Heart left ventricle (tissue), 16 donors: ENCODE measurements at regions not wholly inside any gene's neighbourhood (a gene's known extent, or its start where the extent isn't known, plus 50 kb on each side); places are given as distances from the start of the nearest gene placed in this dataset.

Experiments used
- ATAC-seq, 4 donors: fragments of 200-7000 bp; cut with Tn5 transposase; one replicate each; pipeline ENCODE4 v1.9.1; 2020 to 2022; ENCODE audit warnings: moderate library complexity in 4 of 4, mild to moderate bottlenecking in 3 of 4, moderate number of reproducible peaks in 1 of 4
- DNase-seq, 5 donors: peaks; one replicate each; pipeline ENCODE4 v3.0.0-alpha.2; 2020
- H3K27ac ChIP-seq, 12 donors: fragments of 200-600 bp; sonication (generic) in 4 of 12; one replicate each; pipeline versions ENCODE4 v1.5.0 to v1.8.0; 2016 to 2022; ENCODE audit warnings: mild to moderate bottlenecking in 2 of 12
- H3K27me3 ChIP-seq, 9 donors: fragments of 200-600 bp; sonication (generic) in 2 of 9; one replicate each; pipeline versions ENCODE4 v1.5.1 to v1.8.0; 2016 to 2022; ENCODE audit warnings: mild to moderate bottlenecking in 3 of 9
- H3K36me3 ChIP-seq, 9 donors: fragments of 200-600 bp; sonication (generic) in 2 of 9; one replicate each; pipeline versions ENCODE4 v1.5.0 to v1.8.0; 2018 to 2022; ENCODE audit warnings: mild to moderate bottlenecking in 2 of 9
- H3K4me1 ChIP-seq, 12 donors: fragments of 200-600 bp; sonication (generic) in 4 of 12; one replicate each; pipeline versions ENCODE4 v1.5.0 to v1.8.0; 2016 to 2022; ENCODE audit warnings: mild to moderate bottlenecking in 3 of 12
- H3K4me3 ChIP-seq, 12 donors: fragments of 200-600 bp; sonication (generic) in 4 of 12; one replicate each; pipeline versions ENCODE4 v1.5.0 to v1.8.0; 2017 to 2022; ENCODE audit warnings: mild to moderate bottlenecking in 9 of 12, moderate library complexity in 4 of 12
- H3K9me3 ChIP-seq, 12 donors: fragments of 200-600 bp; sonication (generic) in 4 of 12; one replicate each; pipeline versions ENCODE4 v1.5.0 to v1.8.0; 2016 to 2022; ENCODE audit warnings: mild to moderate bottlenecking in 1 of 12
- POLR2A ChIP-seq, 2 donors: fragments of 450-650 bp; IDR thresholded peaks; one replicate each; pipeline ENCODE4 v1.6.1; 2017; ENCODE audit warnings: antibody characterized with exemption in 2 of 2, mild to moderate bottlenecking in 2 of 2, moderate library complexity in 2 of 2
- WGBS, 4 donors: extraction: QIAGEN DNeasy Blood & Tissue Kit in 2 of 4; methylation state at CpG; one replicate each; pipeline versions ENCODE4 v1.1.5 to v1.1.7; 2013 to 2018; 5-methylcytosine and 5-hydroxymethylcytosine counted together
- intact Hi-C, 10 donors: fragments of 100-400 bp; cut with DNase I; formaldehyde crosslinking; loops; one replicate each; pipeline versions ENCODE4 v1.11.1 to v1.14.2; 2022
- TF ChIP-seq, protein P1 (sequence below), 12 donors: fragments of 200-600 bp; sonication (generic) in 4 of 12; IDR thresholded peaks; one replicate each; pipeline versions ENCODE4 v1.5.0 to v1.8.0; 2018 to 2022; ENCODE audit warnings: antibody characterized with exemption in 12 of 12, mild to moderate bottlenecking in 5 of 12
- donor health status: ischemic (EF 13 %, LVEDD 7.1; RV severe dilation, severe dysfunction).
- donor health status: healthy with polysubstance abuse.
- donor health status: DM: no; HTN: yes; CAD: no.
- donor health status: DM: no; HTN: no; CAD: no.
- donor health status: ischemic (EF 25% LVEDD 6.9; RV normal size, moderate dysfunction).
- donor health status: ischemic (EF 25% LVEDD 5.7; RV mildly dilated, moderate dysfunction).
- donor health status: healthy.
- donor health status: DM: yes; HTN: yes; CAD: no.
- donor health status: ischemic (EF 35%, LVEDD 5.7; RV mildly dilated, moderate dysfunction).
- donor health status: nonischemic (EF 11% LVEDD 7.7; RV severe dilation, severe dysfunction).
- donor health status: DM: yes; HTN: yes; CAD: no.
- donor health status: PGD.
- donor health status: ischemic (EF 29% LVEDD 5.4; RV normal size, mild dysfunction).
- donor health status: nonischemic (EF 23%, LVEDD 6.1; RV moderate dilation, normal function).

DNA sequence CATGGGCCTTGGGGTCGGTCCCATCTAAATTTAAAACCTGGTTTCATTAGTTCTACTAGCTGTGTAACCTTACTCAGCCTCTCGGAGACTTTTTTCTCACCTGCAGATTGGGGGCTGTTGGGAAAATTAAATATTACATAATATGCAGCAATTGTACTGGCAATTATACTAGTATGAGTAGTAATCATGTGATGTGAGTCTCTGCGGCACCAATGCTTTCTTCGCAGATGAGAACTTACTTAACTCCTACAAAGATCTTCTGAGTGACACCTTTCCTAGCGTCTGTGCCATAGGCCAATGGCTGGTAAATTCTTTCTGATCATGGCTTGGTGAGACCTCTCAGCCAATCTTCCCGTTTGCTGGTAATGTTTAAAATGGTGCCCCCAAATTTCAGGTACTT lies 391.3 kb downstream of the NXPE2 start:
- DNase-seq (no peak), ATAC-seq (no peak)
- no peak overlapping the region for H3K27ac ChIP-seq
- H3K27me3 ChIP-seq: peaks cover 0 to 4% (median 0%) of the 10 kb centered on the region in 9 donors
- peaks cover 0 to 13% (median 0%) of the 10 kb centered on the region in 12 donors for H3K9me3 ChIP-seq
- H3K36me3 ChIP-seq: no peaks in the 10 kb centered on the region
- no peak for TF ChIP-seq POLR2A (IDR thresholded peaks at IDR 0.05)
- TF ChIP-seq, protein P1, sequence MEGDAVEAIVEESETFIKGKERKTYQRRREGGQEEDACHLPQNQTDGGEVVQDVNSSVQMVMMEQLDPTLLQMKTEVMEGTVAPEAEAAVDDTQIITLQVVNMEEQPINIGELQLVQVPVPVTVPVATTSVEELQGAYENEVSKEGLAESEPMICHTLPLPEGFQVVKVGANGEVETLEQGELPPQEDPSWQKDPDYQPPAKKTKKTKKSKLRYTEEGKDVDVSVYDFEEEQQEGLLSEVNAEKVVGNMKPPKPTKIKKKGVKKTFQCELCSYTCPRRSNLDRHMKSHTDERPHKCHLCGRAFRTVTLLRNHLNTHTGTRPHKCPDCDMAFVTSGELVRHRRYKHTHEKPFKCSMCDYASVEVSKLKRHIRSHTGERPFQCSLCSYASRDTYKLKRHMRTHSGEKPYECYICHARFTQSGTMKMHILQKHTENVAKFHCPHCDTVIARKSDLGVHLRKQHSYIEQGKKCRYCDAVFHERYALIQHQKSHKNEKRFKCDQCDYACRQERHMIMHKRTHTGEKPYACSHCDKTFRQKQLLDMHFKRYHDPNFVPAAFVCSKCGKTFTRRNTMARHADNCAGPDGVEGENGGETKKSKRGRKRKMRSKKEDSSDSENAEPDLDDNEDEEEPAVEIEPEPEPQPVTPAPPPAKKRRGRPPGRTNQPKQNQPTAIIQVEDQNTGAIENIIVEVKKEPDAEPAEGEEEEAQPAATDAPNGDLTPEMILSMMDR (IDR thresholded peaks at IDR 0.05): no peak
- H3K4me1 ChIP-seq: no peaks in the 10 kb centered on the region
- no peak overlapping the region for H3K4me3 ChIP-seq
- intact Hi-C loops: no loop called here
- WGBS, 4 donors: 88 to 91% (median 89%) methylated on average over 6 of the region's 6 CpGs

DNA sequence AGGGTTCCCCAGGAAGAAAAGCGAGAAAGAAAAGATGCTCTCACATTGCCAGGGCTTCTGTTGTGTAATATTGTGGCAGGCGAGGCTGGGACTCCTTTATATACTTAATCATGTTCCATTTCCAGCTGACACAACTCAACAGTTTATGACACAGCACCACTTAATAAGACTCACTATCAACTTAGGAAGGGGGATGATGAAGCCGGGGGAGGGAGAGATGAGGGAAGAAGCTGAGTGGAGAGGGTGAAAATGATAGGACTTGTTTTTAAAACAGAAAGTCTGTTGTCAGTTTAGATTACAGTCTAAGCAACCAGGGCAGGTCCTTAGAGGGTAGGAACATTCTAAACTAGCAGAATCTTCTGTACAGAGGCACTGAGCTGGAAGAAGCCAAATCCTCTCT lies 397.0 kb downstream of the NXPE2 start:
- H3K27ac ChIP-seq: no peak overlapping the region
- DNase-seq (no peak), ATAC-seq (peak in 2 of 4 donors; percentile 45 to 51)
- no peaks in the 10 kb centered on the region for H3K36me3 ChIP-seq
- intact Hi-C loops: no loop called here
- H3K9me3 ChIP-seq: no peaks in the 10 kb centered on the region
- H3K4me1 ChIP-seq: no peaks in the 10 kb centered on the region
- TF ChIP-seq, protein P1 (IDR thresholded peaks at IDR 0.05): no peak
- TF ChIP-seq POLR2A (IDR thresholded peaks at IDR 0.05): no peak
- H3K4me3 ChIP-seq: no peak overlapping the region
- peaks cover 0 to 5% (median 0%) of the 10 kb centered on the region in 9 donors for H3K27me3 ChIP-seq
- 38 to 59% (median 53%) methylated on average over 3 of the region's 3 CpGs for WGBS, 4 donors

DNA sequence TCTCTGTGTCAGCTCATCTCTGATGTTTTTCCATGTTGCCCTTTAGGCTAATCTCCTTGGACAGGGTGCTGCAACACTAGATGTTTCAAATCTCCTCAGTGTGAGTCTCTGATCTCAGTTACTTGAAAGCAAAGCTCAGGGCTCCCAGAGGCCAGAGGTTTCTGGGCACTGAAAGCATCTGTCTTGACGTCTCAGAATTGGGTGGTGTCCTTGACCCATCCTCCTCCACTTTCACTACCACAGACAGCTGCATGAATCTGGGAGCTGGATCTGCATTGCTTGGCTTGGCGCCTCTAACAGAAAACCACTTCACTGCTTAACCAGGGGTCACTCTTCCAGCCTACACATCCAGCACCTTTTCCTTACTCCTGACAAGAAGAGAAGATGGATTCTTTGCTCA lies 399.4 kb downstream of the NXPE2 start:
- H3K27me3 ChIP-seq: peaks cover 0 to 5% (median 0%) of the 10 kb centered on the region in 9 donors
- no peaks in the 10 kb centered on the region for H3K4me1 ChIP-seq
- DNase-seq (no peak), ATAC-seq (no peak)
- H3K27ac ChIP-seq: no peak overlapping the region
- no peaks in the 10 kb centered on the region for H3K36me3 ChIP-seq
- intact Hi-C loops: no loop called here
- no peaks in the 10 kb centered on the region for H3K9me3 ChIP-seq
- H3K4me3 ChIP-seq: no peak overlapping the region
- no peak for TF ChIP-seq POLR2A (IDR thresholded peaks at IDR 0.05)
- TF ChIP-seq, protein P1 (IDR thresholded peaks at IDR 0.05): no peak
- 52 to 68% (median 60%) methylated on average over 2 of the region's 2 CpGs for WGBS, 4 donors

DNA sequence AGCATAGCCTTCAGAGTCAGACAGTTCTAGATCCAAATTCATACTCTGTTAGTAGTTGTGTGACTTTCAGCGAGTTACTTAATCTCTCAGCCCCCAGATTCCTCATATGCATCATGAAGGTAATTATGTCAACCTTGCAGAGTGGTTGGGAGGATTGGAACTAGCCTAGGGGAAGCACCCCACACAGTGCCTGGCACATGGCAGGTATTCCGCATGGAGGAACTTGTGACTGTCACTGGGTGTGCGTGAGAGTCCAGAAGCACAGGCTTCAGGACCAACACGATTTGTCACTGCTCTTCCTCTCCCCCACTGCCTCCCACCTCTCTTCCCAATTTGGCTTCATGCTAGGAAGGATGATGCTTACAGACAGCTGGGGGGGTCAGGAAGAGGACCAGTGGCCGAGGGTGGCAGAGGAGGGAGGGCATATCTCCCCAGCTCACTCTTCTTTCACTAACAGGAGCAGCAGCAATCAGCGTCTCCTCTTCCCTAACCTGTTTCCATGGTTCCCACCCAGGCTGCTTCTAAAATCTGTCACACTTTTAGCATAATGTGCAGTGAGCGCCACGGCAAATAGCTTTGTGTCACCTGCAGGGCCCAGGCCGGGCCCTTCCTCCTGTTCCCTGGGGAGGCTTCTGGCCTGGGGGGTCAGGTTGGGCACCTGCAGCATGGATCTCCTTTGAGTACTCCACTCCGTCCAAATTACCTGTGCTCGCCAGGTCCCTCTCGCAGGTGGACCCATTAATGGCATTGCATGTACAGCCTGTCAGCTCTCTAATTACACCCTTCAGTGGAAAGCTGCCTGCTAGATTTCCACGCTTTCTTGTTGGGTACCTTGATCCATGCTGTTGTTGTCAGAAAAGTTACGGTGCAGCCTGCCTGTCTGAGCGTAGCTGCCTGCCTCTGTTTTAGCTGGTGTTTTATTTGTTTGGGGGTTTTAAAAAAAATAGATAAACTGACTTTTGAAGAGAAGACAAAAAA lies 400.4 kb downstream of the NXPE2 start:
- no peak for DNase-seq
- Histone ChIP-seq H3K36me3 (no peaks in the 10 kb centered on the region), H3K27ac (no peak overlapping the region), H3K27me3 (peaks cover 0 to 10% (median 0%) of the 10 kb centered on the region in 9 donors), H3K9me3 (no peaks in the 10 kb centered on the region), H3K4me1 (no peaks in the 10 kb centered on the region), H3K4me3 (no peak overlapping the region)
- no peak for TF ChIP-seq POLR2A (IDR thresholded peaks at IDR 0.05)
- TF ChIP-seq, protein P1 (IDR thresholded peaks at IDR 0.05): no peak
- intact Hi-C loops: no loop called here
- WGBS, 4 donors: 77 to 82% (median 80%) methylated on average over 15 of the region's 15 CpGs
- ATAC-seq: no peak
